T-cell (primary cell): ENCODE measurements at regions not wholly inside any gene's neighbourhood (a gene's known extent, or its start where the extent isn't known, plus 50 kb on each side); places are given as distances from the start of the nearest gene placed in this dataset.

Experiments used
- ATAC-seq, 4 experiments: fragments of 200-7000 bp in 3 of 4; fragments of 150-1000 bp in 1 of 4; cut with Tn5 transposase; replicated peaks in 1 of 4; 1 replicate in 3 of 4; 2 replicates in 1 of 4; pipeline ENCODE4 v1.10.0; 2021; ENCODE audit warnings: moderate library complexity in 3 of 4, mild to moderate bottlenecking in 2 of 4, moderate number of reproducible peaks in 1 of 4
- CTCF ChIA-PET, 2 donors: fragments of 300-600 bp; sonication (Branson Sonifier 250); formaldehyde crosslinking; loops; one replicate each; lab custom pipeline; 2022; ENCODE audit warnings: antibody characterized with exemption in 2 of 2; lab: Charles Lee
- POLR2A ChIA-PET, 2 donors: fragments of 300-600 bp; sonication (Branson Sonifier 250); formaldehyde crosslinking; loops; one replicate each; lab custom pipeline; 2022; ENCODE audit warnings: antibody characterized with exemption in 2 of 2; lab: Charles Lee
- DNase-seq, 35 experiments: peaks; one replicate each; pipeline versions ENCODE4 v3.0.0 to v3.0.0-alpha.2; 2013 to 2023
- H3K27ac ChIP-seq: one replicate; pipeline ENCODE4 v1.5.1; 2013; ENCODE audit warnings: low read length
- H3K27me3 ChIP-seq, 2 experiments: replicated peaks in 1 of 2; 1 replicate in 1 of 2; 2 replicates in 1 of 2; pipeline versions ENCODE4 v1.6.1 to v1.7.0; 2013; ENCODE audit warnings: low read length in 1 of 2, mixed read lengths in 1 of 2; ENCODE audit not compliant: control insufficient read depth in 2 of 2, insufficient read depth in 2 of 2; ENCODE audit errors: extremely low read depth in 1 of 2
- H3K36me3 ChIP-seq, 2 donors: 1 replicate in 1 of 2; 2 replicates in 1 of 2; pipeline versions ENCODE4 v1.6.1 to v1.7.0; 2013; ENCODE audit warnings: low read length in 1 of 2; ENCODE audit not compliant: control insufficient read depth in 2 of 2, insufficient read depth in 1 of 2; ENCODE audit errors: extremely low read depth in 1 of 2
- H3K4me1 ChIP-seq, 2 experiments: 1 replicate in 1 of 2; 2 replicates in 1 of 2; pipeline versions ENCODE4 v1.6.1 to v1.7.0; 2013; ENCODE audit warnings: low read length in 2 of 2, mixed read lengths in 1 of 2; ENCODE audit not compliant: insufficient read depth in 2 of 2, control insufficient read depth in 1 of 2; ENCODE audit errors: extremely low read depth in 1 of 2
- H3K4me3 ChIP-seq, 2 donors: 1 replicate in 1 of 2; 2 replicates in 1 of 2; pipeline versions ENCODE4 v1.5.1 to v1.7.0; 2013; ENCODE audit warnings: mild to moderate bottlenecking in 2 of 2, low read length in 1 of 2, moderate library complexity in 1 of 2; ENCODE audit not compliant: control insufficient read depth in 1 of 2; ENCODE audit errors: extremely low read depth in 1 of 2
- H3K9me3 ChIP-seq: 2 replicates; pipeline ENCODE4 v1.7.0; 2013
- H3K27ac Mint-ChIP-seq, 2 donors: one replicate each; pipeline ENCODE4 v1.8.0; 2020 to 2021; ENCODE audit warnings: mild to moderate bottlenecking in 2 of 2, mixed read lengths in 2 of 2
- H3K27me3 Mint-ChIP-seq, 2 donors: one replicate each; pipeline ENCODE4 v1.8.0; 2021 to 2022; ENCODE audit warnings: mixed read lengths in 2 of 2
- H3K36me3 Mint-ChIP-seq: one replicate; pipeline ENCODE4 v1.8.0; 2021; ENCODE audit warnings: mixed read lengths
- H3K4me1 Mint-ChIP-seq, 3 donors: one replicate each; pipeline ENCODE4 v1.8.0; 2020 to 2022; ENCODE audit warnings: mixed read lengths in 3 of 3, mild to moderate bottlenecking in 1 of 3
- H3K4me3 Mint-ChIP-seq, 3 donors: one replicate each; pipeline ENCODE4 v1.8.0; 2020 to 2022; ENCODE audit warnings: mild to moderate bottlenecking in 3 of 3, mixed read lengths in 3 of 3, moderate library complexity in 3 of 3
- H3K9me3 Mint-ChIP-seq, 3 donors: one replicate each; pipeline ENCODE4 v1.8.0; 2020 to 2022; ENCODE audit warnings: mixed read lengths in 3 of 3
- WGBS: methylation state at CpG from one replicate; pipeline ENCODE4 v1.1.5; 2013; ENCODE audit warnings: missing lambda C conversion rate; ENCODE audit not compliant: insufficient coverage; 5-methylcytosine and 5-hydroxymethylcytosine counted together

- ChIA-PET CTCF (no interaction called here), POLR2A (no interaction called here)
- no peak overlapping the region for H3K4me3 ChIP-seq
- no peaks in the 10 kb centered on the region for H3K36me3 Mint-ChIP-seq
- no peak overlapping the region for H3K27ac ChIP-seq
- H3K9me3 Mint-ChIP-seq: no peaks in the 10 kb centered on the region
- H3K27me3 ChIP-seq: peaks cover 0 to 20% of the 10 kb centered on the region in 2 experiments
- peaks cover 13 to 24% of the 10 kb centered on the region in 2 donors for H3K27me3 Mint-ChIP-seq
- 83% methylated on average over 1 of the region's 1 CpG for WGBS
- H3K4me1 Mint-ChIP-seq: no peaks in the 10 kb centered on the region
- ATAC-seq (no peak), DNase-seq (no peak)
- no peak overlapping the region for H3K4me3 Mint-ChIP-seq
- H3K27ac Mint-ChIP-seq: no peak overlapping the region
- H3K9me3 ChIP-seq: no peaks in the 10 kb centered on the region
- H3K36me3 ChIP-seq: no peaks in the 10 kb centered on the region
- no peaks in the 10 kb centered on the region for H3K4me1 ChIP-seq
These were observed 107.2 kb downstream of the ZNF280B start for GRCh38 chr22:22401381-22401780.

GRCh38 chr22:22403306-22403705 is 105.2 kb downstream of the ZNF280B start:
- POLR2A ChIA-PET: no interaction called here
- H3K27ac Mint-ChIP-seq: no peak overlapping the region
- Histone ChIP-seq H3K4me1 (no peaks in the 10 kb centered on the region), H3K27ac (no peak overlapping the region), H3K9me3 (no peaks in the 10 kb centered on the region), H3K27me3 (peaks cover 0 to 5% of the 10 kb centered on the region in 2 experiments), H3K4me3 (no peak overlapping the region), H3K36me3 (no peaks in the 10 kb centered on the region)
- ATAC-seq (no peak), DNase-seq (no peak)
- no peaks in the 10 kb centered on the region for H3K36me3 Mint-ChIP-seq
- H3K4me3 Mint-ChIP-seq: no peak overlapping the region
- peaks cover 7 to 28% of the 10 kb centered on the region in 2 donors for H3K27me3 Mint-ChIP-seq
- CTCF ChIA-PET: no interaction called here
- H3K4me1 Mint-ChIP-seq: no peaks in the 10 kb centered on the region
- WGBS: 64% methylated on average over 6 of the region's 6 CpGs
- H3K9me3 Mint-ChIP-seq: no peaks in the 10 kb centered on the region

GRCh38 chr22:22403771-22404170 is 104.8 kb downstream of the ZNF280B start:
- ChIA-PET CTCF (interaction anchor here in 1 of 2 donors (0.6 kb wide), 1 partner anchor 83 kb away, joined by 3 read pairs; no protein-coding TSS in a partner anchor), POLR2A (no interaction called here)
- H3K4me1 Mint-ChIP-seq: no peaks in the 10 kb centered on the region
- peaks cover 11 to 32% of the 10 kb centered on the region in 2 donors for H3K27me3 Mint-ChIP-seq
- no peak overlapping the region for H3K4me3 Mint-ChIP-seq
- Histone ChIP-seq H3K27ac (no peak overlapping the region), H3K9me3 (no peaks in the 10 kb centered on the region), H3K27me3 (peaks cover 0 to 7% of the 10 kb centered on the region in 2 experiments), H3K36me3 (no peaks in the 10 kb centered on the region), H3K4me1 (no peaks in the 10 kb centered on the region), H3K4me3 (no peak overlapping the region)
- no peaks in the 10 kb centered on the region for H3K9me3 Mint-ChIP-seq
- no peak for DNase-seq
- no peak overlapping the region for H3K27ac Mint-ChIP-seq
- ATAC-seq: no peak
- no peaks in the 10 kb centered on the region for H3K36me3 Mint-ChIP-seq
- 76% methylated on average over 2 of the region's 4 CpGs for WGBS

- 59% methylated on average over 4 of the region's 8 CpGs for WGBS
These were observed 103.8 kb downstream of the ZNF280B start for GRCh38 chr22:22404598-22405284.

GRCh38 chr22:22406445-22407027 is 102.0 kb downstream of the ZNF280B start:
- H3K27me3 ChIP-seq: peaks cover 0 to 22% of the 10 kb centered on the region in 2 experiments
- H3K4me1 Mint-ChIP-seq: peaks cover 0 to 9% (median 0%) of the 10 kb centered on the region in 3 donors
- no peaks in the 10 kb centered on the region for H3K9me3 Mint-ChIP-seq
- H3K4me3 ChIP-seq: no peak overlapping the region
- POLR2A ChIA-PET: no interaction called here
- H3K4me1 ChIP-seq: no peaks in the 10 kb centered on the region
- WGBS: 93% methylated on average over 2 of the region's 5 CpGs
- no peak overlapping the region for H3K4me3 Mint-ChIP-seq
- DNase-seq (no peak), ATAC-seq (no peak)
- H3K36me3 ChIP-seq: no peaks in the 10 kb centered on the region
- no peak overlapping the region for H3K27ac ChIP-seq
- peaks cover 17 to 41% of the 10 kb centered on the region in 2 donors for H3K27me3 Mint-ChIP-seq
- no peak overlapping the region for H3K27ac Mint-ChIP-seq
- H3K9me3 ChIP-seq: no peaks in the 10 kb centered on the region
- no peaks in the 10 kb centered on the region for H3K36me3 Mint-ChIP-seq
- CTCF ChIA-PET: no interaction called here

More at GRCh38 chr22:22404598-22405284, 103.8 kb downstream of the ZNF280B start:
- Mint-ChIP-seq H3K36me3 (no peaks in the 10 kb centered on the region), H3K4me3 (no peak overlapping the region), H3K27ac (no peak overlapping the region), H3K9me3 (no peaks in the 10 kb centered on the region), H3K4me1 (no peaks in the 10 kb centered on the region), H3K27me3 (peaks cover 14 to 37% of the 10 kb centered on the region in 2 donors)
- Histone ChIP-seq H3K27ac (no peak overlapping the region), H3K4me3 (no peak overlapping the region), H3K27me3 (peaks cover 0 to 16% of the 10 kb centered on the region in 2 experiments), H3K36me3 (no peaks in the 10 kb centered on the region), H3K9me3 (no peaks in the 10 kb centered on the region), H3K4me1 (no peaks in the 10 kb centered on the region)
- CTCF ChIA-PET: interaction anchor here in 1 of 2 donors (0.6 kb wide), 1 partner anchor 84 kb away, joined by 3 read pairs; no protein-coding TSS in a partner anchor
- DNase-seq: no peak
- POLR2A ChIA-PET: no interaction called here
- no peak for ATAC-seq

GRCh38 chr22:22407061-22407460 is 101.5 kb downstream of the ZNF280B start:
- WGBS: 84% methylated on average over 4 of the region's 5 CpGs
- H3K4me3 Mint-ChIP-seq: no peak overlapping the region
- Histone ChIP-seq H3K4me1 (no peaks in the 10 kb centered on the region), H3K4me3 (no peak overlapping the region), H3K9me3 (no peaks in the 10 kb centered on the region), H3K36me3 (no peaks in the 10 kb centered on the region), H3K27me3 (peaks cover 0 to 22% of the 10 kb centered on the region in 2 experiments), H3K27ac (no peak overlapping the region)
- no peaks in the 10 kb centered on the region for H3K36me3 Mint-ChIP-seq
- ATAC-seq: no peak
- ChIA-PET CTCF (no interaction called here), POLR2A (no interaction called here)
- H3K4me1 Mint-ChIP-seq: peaks cover 0 to 9% (median 0%) of the 10 kb centered on the region in 3 donors
- no peak for DNase-seq
- H3K9me3 Mint-ChIP-seq: no peaks in the 10 kb centered on the region
- peaks cover 22 to 41% of the 10 kb centered on the region in 2 donors for H3K27me3 Mint-ChIP-seq
- no peak overlapping the region for H3K27ac Mint-ChIP-seq
